ENCODE measurements at regions not wholly inside any gene's neighbourhood (a gene's known extent, or its start where the extent isn't known, plus 50 kb on each side); places are given as distances from the start of the nearest gene placed in this dataset.
"Not testable (repeated sequence)": the region's sequence is repeated elsewhere in the genome, so short reads cannot be mapped to it uniquely, and the experiment has no call there.

DNA sequence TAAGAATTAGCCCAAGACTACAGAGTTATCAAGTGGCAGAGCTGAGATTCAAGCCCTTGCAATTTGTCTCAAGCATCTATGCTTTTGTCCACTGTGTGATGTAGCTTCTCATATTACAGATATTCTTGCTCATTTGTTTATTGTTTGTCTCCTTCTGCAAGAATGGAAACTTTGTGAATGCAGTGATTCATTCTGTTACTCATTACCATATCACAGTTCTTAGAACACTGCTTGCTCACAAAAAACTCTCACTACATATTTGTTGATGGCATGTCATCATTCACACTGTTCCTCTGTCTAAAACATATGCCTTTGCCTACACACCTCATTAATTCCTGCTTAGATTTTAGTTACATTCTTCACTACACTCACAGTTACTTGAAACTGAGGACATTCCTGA lies 1198.9 kb downstream of the PLA2G4A start:
- Histone ChIP-seq H3K27ac (ENCODE audit: low read depth in 1 of 2, low read length in 2 of 2) (no peak overlapping the region), H3K9ac (ENCODE audit: low read depth in 1 of 2, low read length in 2 of 2) (no peak overlapping the region), H3K4me1 (ENCODE audit: control insufficient read depth in 4 of 4, insufficient read depth in 4 of 4, low read length in 3 of 4) (peaks cover 0 to 1% (median 0%) of the 10 kb centered on the region in 4 donors), H3K36me3 (ENCODE audit: control insufficient read depth in 4 of 4, insufficient read depth in 3 of 4, low read depth in 1 of 4, low read length in 3 of 4) (no peaks in the 10 kb centered on the region), H3K27me3 (ENCODE audit: control insufficient read depth in 4 of 4, insufficient read depth in 4 of 4, low read length in 3 of 4) (no peaks in the 10 kb centered on the region), H3K9me3 (ENCODE audit: control insufficient read depth in 4 of 4, low read length in 3 of 4) (no peaks in the 10 kb centered on the region), H3K4me3 (ENCODE audit: low read depth in 1 of 3, low read length in 3 of 3) (no peak overlapping the region)
- DNase-seq (ENCODE audit: low spot score), result no peak
- TF ChIP-seq, protein P1, sequence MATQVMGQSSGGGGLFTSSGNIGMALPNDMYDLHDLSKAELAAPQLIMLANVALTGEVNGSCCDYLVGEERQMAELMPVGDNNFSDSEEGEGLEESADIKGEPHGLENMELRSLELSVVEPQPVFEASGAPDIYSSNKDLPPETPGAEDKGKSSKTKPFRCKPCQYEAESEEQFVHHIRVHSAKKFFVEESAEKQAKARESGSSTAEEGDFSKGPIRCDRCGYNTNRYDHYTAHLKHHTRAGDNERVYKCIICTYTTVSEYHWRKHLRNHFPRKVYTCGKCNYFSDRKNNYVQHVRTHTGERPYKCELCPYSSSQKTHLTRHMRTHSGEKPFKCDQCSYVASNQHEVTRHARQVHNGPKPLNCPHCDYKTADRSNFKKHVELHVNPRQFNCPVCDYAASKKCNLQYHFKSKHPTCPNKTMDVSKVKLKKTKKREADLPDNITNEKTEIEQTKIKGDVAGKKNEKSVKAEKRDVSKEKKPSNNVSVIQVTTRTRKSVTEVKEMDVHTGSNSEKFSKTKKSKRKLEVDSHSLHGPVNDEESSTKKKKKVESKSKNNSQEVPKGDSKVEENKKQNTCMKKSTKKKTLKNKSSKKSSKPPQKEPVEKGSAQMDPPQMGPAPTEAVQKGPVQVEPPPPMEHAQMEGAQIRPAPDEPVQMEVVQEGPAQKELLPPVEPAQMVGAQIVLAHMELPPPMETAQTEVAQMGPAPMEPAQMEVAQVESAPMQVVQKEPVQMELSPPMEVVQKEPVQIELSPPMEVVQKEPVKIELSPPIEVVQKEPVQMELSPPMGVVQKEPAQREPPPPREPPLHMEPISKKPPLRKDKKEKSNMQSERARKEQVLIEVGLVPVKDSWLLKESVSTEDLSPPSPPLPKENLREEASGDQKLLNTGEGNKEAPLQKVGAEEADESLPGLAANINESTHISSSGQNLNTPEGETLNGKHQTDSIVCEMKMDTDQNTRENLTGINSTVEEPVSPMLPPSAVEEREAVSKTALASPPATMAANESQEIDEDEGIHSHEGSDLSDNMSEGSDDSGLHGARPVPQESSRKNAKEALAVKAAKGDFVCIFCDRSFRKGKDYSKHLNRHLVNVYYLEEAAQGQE (IDR thresholded peaks at IDR 0.05), result no peak
- TF ChIP-seq RAD21 (IDR thresholded peaks at IDR 0.05) (no peak), FOXA2 (IDR thresholded peaks at IDR 0.05) (no peak), FOXA1 (IDR thresholded peaks at IDR 0.05) (no peak), JUND (IDR thresholded peaks at IDR 0.05) (no peak), NR2F2 (IDR thresholded peaks at IDR 0.05) (no peak), TAF1 (conservative IDR thresholded peaks at IDR 0.05) (no peak)
- TF ChIP-seq, protein P2, sequence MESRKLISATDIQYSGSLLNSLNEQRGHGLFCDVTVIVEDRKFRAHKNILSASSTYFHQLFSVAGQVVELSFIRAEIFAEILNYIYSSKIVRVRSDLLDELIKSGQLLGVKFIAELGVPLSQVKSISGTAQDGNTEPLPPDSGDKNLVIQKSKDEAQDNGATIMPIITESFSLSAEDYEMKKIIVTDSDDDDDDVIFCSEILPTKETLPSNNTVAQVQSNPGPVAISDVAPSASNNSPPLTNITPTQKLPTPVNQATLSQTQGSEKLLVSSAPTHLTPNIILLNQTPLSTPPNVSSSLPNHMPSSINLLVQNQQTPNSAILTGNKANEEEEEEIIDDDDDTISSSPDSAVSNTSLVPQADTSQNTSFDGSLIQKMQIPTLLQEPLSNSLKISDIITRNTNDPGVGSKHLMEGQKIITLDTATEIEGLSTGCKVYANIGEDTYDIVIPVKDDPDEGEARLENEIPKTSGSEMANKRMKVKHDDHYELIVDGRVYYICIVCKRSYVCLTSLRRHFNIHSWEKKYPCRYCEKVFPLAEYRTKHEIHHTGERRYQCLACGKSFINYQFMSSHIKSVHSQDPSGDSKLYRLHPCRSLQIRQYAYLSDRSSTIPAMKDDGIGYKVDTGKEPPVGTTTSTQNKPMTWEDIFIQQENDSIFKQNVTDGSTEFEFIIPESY (IDR thresholded peaks at IDR 0.05), result no peak

DNA sequence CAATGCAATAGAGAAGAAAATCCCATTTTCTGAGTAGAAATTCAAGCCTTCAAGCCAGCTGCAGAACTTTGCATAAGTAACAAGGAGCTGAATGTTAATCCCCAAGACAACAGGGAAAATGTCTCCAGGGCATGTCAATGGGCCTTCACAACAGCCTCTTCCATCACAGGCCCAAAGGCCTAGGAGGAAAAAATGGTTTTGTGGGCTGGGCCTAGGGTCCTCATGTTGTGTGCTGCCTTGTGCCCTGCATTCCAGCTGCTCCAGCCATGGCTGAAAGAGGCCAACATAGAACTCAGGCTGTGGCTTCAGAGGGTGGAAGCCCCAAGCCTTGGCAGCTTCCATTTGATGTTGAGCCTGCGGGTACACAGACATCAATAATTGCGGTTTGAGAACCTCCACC lies 1208.8 kb downstream of the PLA2G4A start:
- DNase-seq (ENCODE audit: low spot score); H3K27ac ChIP-seq (ENCODE audit: low read depth in 1 of 2, low read length in 2 of 2); H3K9ac ChIP-seq (ENCODE audit: low read depth in 1 of 2, low read length in 2 of 2); H3K9me3 ChIP-seq (ENCODE audit: control insufficient read depth in 4 of 4, low read length in 3 of 4); H3K27me3 ChIP-seq (ENCODE audit: control insufficient read depth in 4 of 4, insufficient read depth in 4 of 4, low read length in 3 of 4); H3K4me3 ChIP-seq (ENCODE audit: low read depth in 1 of 3, low read length in 3 of 3); H3K36me3 ChIP-seq (ENCODE audit: control insufficient read depth in 4 of 4, insufficient read depth in 3 of 4, low read depth in 1 of 4, low read length in 3 of 4); H3K4me1 ChIP-seq (ENCODE audit: control insufficient read depth in 4 of 4, insufficient read depth in 4 of 4, low read length in 3 of 4): not testable (repeated sequence)
- WGBS, result 72% methylated on average over 2 of the region's 2 CpGs

DNA sequence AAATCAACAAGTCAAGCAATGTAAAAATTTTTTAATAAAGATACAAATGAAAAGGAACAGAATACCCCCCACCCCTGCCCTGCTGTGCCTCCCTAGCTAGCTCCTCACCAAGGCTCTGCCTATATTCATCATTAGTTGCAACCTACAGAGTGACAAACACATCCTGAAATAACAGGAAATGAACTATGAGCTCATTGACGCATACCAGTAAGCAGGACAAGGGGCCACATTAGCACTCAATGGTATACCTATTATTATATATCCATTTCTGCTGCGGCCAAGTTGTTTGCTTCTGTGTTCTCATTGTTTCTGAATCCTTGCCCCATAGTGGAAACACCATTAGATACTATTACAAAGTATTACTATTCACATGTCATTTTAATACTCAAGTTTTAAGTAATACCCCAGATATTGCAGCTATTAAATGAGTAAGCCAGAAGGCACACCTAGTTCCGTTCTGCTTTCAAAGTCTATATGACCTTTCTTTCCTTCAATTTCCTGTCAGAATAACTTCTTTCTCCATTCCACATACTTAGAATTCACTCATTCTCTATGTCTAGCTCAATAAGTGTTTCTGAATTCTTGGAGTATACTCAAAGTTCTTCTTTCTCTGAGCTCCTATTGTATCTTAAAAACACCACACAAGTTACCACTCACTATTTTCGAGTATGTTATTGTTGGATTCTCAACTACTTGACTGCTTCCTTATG lies 1214.9 kb downstream of the PLA2G4A start:
- H3K36me3 ChIP-seq (ENCODE audit: control insufficient read depth in 4 of 4, insufficient read depth in 3 of 4, low read depth in 1 of 4, low read length in 3 of 4), result no peaks in the 10 kb centered on the region
- no peak overlapping the region for H3K9ac ChIP-seq (ENCODE audit: low read depth in 1 of 2, low read length in 2 of 2)
- H3K4me3 ChIP-seq (ENCODE audit: low read depth in 1 of 3, low read length in 3 of 3), result no peak overlapping the region
- no peaks in the 10 kb centered on the region for H3K27me3 ChIP-seq (ENCODE audit: control insufficient read depth in 4 of 4, insufficient read depth in 4 of 4, low read length in 3 of 4)
- H3K27ac ChIP-seq (ENCODE audit: low read depth in 1 of 2, low read length in 2 of 2), result no peak overlapping the region
- 72% methylated on average over 4 of the region's 4 CpGs for WGBS
- no peak for DNase-seq (ENCODE audit: low spot score)
- no peaks in the 10 kb centered on the region for H3K4me1 ChIP-seq (ENCODE audit: control insufficient read depth in 4 of 4, insufficient read depth in 4 of 4, low read length in 3 of 4)
- no peaks in the 10 kb centered on the region for H3K9me3 ChIP-seq (ENCODE audit: control insufficient read depth in 4 of 4, low read length in 3 of 4)
- TF ChIP-seq JUND (IDR thresholded peaks at IDR 0.05) (no peak), HNF4A (conservative IDR thresholded peaks at IDR 0.05) (no peak), RXRA (IDR thresholded peaks at IDR 0.05) (no peak), HNF4G (IDR thresholded peaks at IDR 0.05) (no peak)
- TF ChIP-seq, protein P1 (IDR thresholded peaks at IDR 0.05), result no peak
- TF ChIP-seq, protein P3, sequence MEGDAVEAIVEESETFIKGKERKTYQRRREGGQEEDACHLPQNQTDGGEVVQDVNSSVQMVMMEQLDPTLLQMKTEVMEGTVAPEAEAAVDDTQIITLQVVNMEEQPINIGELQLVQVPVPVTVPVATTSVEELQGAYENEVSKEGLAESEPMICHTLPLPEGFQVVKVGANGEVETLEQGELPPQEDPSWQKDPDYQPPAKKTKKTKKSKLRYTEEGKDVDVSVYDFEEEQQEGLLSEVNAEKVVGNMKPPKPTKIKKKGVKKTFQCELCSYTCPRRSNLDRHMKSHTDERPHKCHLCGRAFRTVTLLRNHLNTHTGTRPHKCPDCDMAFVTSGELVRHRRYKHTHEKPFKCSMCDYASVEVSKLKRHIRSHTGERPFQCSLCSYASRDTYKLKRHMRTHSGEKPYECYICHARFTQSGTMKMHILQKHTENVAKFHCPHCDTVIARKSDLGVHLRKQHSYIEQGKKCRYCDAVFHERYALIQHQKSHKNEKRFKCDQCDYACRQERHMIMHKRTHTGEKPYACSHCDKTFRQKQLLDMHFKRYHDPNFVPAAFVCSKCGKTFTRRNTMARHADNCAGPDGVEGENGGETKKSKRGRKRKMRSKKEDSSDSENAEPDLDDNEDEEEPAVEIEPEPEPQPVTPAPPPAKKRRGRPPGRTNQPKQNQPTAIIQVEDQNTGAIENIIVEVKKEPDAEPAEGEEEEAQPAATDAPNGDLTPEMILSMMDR (IDR thresholded peaks at IDR 0.05; ENCODE audit: low read depth, low read length, missing input control), result no peak

All from liver (tissue), 8 donors.